ENCODE measurements at regions not wholly inside any gene's neighbourhood (a gene's known extent, or its start where the extent isn't known, plus 50 kb on each side); places are given as distances from the start of the nearest gene placed in this dataset.
"Not testable (repeated sequence)": the region's sequence is repeated elsewhere in the genome, so short reads cannot be mapped to it uniquely, and the experiment has no call there.

- DNase-seq, result no peak
Observed at GRCh38 chr12:58314610-58315009, 373.2 kb downstream of the ATP23 start.

- DNase-seq, result no peak
Observed at GRCh38 chr12:58316926-58317325, 375.6 kb downstream of the ATP23 start.

GRCh38 chr12:58321414-58321813, 380.0 kb downstream of the ATP23 start:
- no peak for DNase-seq

GRCh38 chr12:58323676-58324075, 382.3 kb downstream of the ATP23 start:
- no peak for DNase-seq

- DNase-seq, result no peak
Observed at GRCh38 chr12:58325561-58325960, 384.2 kb downstream of the ATP23 start.

GRCh38 chr12:58326534-58326933, 385.2 kb downstream of the ATP23 start:
- no peak for DNase-seq

GRCh38 chr12:58336581-58337242, 395.3 kb downstream of the ATP23 start:
- DNase-seq, result not testable (repeated sequence)

GRCh38 chr12:58337539-58337938, 396.2 kb downstream of the ATP23 start:
- DNase-seq, result not testable (repeated sequence)

GRCh38 chr12:58341791-58342190, 400.4 kb downstream of the ATP23 start:
- DNase-seq, result no peak

GRCh38 chr12:58342736-58343135, 401.4 kb downstream of the ATP23 start:
- DNase-seq, result no peak

GRCh38 chr12:58346032-58346632, 404.8 kb downstream of the ATP23 start:
- no peak for DNase-seq

GRCh38 chr12:58347188-58347587, 405.8 kb downstream of the ATP23 start:
- DNase-seq, result no peak

- DNase-seq, result no peak
Observed at GRCh38 chr12:58347691-58348090, 406.3 kb downstream of the ATP23 start.

- DNase-seq, result no peak
Observed at GRCh38 chr12:58349161-58349560, 407.8 kb downstream of the ATP23 start.

GRCh38 chr12:58356794-58357193, 415.4 kb downstream of the ATP23 start:
- no peak for DNase-seq

GRCh38 chr12:58357511-58357910, 416.1 kb downstream of the ATP23 start:
- DNase-seq, result no peak

- no peak for DNase-seq
Observed at GRCh38 chr12:58358369-58358768, 417.0 kb downstream of the ATP23 start.

GRCh38 chr12:58359084-58359483, 417.7 kb downstream of the ATP23 start:
- no peak for DNase-seq

GRCh38 chr12:58361056-58361455, 419.7 kb downstream of the ATP23 start:
- no peak for DNase-seq

- no peak for DNase-seq
Observed at GRCh38 chr12:58363971-58364370, 422.6 kb downstream of the ATP23 start.

- no peak for DNase-seq
Observed at GRCh38 chr12:58364389-58365086, 423.2 kb downstream of the ATP23 start.

GRCh38 chr12:58365087-58365390, 423.7 kb downstream of the ATP23 start:
- DNase-seq, result no peak

GRCh38 chr12:58367041-58367440, 425.7 kb downstream of the ATP23 start:
- no peak for DNase-seq

GRCh38 chr12:58368001-58368400, 426.6 kb downstream of the ATP23 start:
- no peak for DNase-seq

Data from CD4-positive, alpha-beta T cell treated with Interleukin-17A for 4 hours (primary cell).